Renal pelvis (tissue), 1 donor: ENCODE measurements at regions not wholly inside any gene's neighbourhood (a gene's known extent, or its start where the extent isn't known, plus 50 kb on each side); places are given as distances from the start of the nearest gene placed in this dataset.
"Not testable (repeated sequence)": the region's sequence is repeated elsewhere in the genome, so short reads cannot be mapped to it uniquely, and the experiment has no call there.

Experiments used
- DNase-seq: peaks from one replicate; pipeline ENCODE4 v3.0.0-alpha.2; 2013

- no peak for DNase-seq
Measured at GRCh38 chr5:74500110-74500917, 140.2 kb downstream of the ENC1 start.

DNA sequence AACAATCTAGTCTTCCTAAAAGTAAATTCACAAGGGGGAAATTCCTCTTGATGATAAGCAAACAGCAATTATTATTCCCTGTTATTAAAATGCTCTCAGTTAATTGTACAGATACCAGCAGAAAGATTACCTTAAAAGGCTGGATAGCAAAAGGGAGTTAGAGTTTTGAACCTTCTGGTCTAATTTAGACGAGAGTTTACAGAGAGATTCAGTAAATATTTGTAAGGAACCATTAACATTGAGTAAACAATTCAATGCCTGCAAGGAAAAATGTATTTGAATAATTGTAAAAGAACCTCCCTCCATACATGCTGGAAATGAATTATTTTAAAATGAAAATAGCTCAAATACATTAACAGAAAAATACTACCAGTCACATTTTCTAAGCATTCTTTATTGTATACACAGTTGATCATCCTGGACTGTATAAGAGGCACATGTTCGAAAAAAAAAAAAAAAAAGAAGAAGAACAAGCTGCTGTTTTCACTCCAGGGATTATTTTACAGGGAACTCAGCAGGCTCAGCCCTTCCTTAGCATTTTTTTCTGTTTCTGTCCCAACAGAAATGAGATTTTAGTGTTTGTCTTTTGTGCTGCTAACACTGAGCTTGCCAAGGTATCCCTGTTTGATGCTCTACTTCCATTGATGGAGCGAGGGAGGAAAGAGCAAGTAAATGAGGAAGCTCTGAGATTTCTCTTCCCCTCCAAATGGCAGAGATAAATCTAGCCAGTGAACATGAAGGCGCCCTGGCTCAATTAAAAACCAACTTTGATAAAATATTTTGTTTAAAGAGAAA lies 141.1 kb downstream of the ENC1 start:
- DNase-seq: no peak

DNA sequence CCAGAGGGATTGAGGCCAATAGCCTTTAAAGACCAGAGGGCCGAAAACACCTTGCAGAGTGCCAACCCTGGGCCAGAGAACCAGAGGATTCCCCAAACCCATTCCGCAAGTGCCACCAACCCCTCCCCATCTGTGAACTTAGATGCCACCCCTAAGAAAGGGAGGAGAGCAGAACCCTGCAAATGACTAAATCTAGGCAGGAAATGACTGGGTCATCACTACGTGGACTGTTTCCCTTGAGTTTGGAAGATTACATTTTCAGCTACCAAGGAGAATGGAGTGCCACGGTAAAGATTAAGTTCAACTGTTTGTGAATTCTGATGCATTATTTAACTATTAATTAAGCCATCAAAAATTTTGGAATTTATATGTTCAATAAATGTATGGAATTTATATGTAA lies 142.8 kb downstream of the ENC1 start:
- no peak for DNase-seq

- no peak for DNase-seq
Measured at GRCh38 chr5:74493411-74493810, 147.1 kb downstream of the ENC1 start.

DNA sequence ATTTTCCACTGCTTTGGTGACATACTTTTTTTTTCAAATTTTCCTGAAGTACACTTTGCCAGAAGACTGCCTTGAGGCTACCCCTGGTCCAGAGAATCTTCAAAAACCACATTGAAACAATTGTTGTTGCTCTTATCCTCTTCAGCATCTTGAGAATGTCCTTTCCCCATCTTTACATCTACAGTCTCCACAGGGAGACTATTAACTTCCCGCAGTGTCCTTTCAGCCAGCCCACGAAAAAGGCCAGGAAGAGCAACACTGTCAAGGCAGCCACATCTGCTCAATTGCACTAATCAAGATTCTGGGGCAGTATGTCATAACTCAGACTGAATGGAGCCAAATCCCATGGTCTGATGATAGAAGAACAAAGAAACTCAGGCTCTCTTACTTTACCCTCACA lies 148.3 kb downstream of the ENC1 start:
- no peak for DNase-seq

DNA sequence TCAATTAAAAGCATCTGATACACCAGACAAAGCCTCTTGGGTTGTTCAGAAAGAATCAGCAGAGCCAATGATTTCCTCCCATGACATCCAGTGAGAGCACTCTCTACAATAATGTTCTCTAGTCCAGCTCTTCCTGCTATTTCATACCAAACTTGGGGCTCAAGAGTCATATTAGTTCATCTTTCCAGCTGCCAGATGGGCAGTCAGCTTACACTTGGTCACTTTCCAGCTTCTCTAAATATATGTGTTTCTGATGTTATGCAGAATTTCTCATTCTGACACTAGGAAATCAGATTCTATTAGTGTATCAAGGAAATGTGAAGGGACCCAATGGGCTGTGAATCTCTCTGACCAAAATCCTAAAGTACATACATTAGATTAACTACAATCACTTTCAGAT lies 148.9 kb downstream of the ENC1 start:
- no peak for DNase-seq

- DNase-seq: no peak
Measured at GRCh38 chr5:74490814-74491213, 149.7 kb downstream of the ENC1 start.

DNA sequence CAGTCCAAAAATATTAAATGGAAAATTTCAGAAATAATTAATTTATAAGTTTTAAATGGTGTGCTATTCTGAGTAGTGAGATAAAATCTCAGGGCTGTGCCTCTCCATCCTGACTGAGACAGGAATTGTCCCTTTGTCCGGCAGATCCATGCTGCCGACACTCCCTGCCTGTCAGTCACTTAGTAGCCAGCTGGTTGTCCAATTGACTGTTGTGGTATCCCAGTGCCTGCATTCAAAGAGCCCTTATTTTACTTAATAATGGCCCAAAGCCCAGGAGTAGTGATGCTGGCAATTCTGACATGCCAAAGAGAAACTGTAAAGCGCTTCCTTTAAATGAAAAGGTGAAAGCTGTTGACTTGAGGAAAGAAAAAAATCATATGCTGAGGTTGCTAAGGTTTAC lies 157.5 kb downstream of the ENC1 start:
- no peak for DNase-seq

DNA sequence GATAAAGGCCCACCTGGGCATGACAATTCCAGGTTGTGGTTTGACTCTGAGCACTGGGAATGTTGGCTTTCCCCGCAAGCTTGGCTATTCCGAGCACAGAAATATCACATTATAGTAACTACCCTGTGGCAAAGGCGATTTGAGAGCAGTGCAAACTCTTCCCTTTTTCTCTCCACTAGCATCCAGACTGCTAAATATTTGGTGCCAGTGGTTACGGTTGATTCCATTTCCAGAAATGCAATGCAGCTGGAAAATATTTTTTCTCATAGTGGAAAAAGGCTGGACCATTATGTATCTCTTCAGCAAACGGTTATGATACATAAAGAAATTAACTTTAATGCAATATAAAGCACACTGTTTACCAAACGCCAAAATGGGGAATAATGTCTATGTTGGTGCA lies 158.0 kb downstream of the ENC1 start:
- no peak for DNase-seq

DNA sequence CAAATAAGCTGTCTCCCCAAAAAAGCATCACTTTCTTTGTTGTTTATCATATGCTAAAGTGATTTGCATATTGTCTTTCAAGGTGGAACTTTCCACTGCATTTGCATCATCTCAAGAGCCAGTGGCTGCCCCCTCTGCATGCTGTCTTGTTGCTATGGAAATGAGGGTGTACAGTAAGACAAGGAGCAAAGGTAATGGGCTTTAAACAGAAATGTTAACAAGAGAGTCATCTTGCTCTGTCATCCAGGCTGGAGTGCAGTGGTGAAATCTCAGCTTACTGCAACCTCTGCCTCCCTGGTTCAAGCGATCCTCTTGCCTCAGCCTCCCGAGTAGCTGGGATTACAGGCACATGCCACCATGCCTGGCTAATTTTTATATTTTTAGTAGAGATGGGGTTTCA lies 159.2 kb downstream of the ENC1 start:
- not testable (repeated sequence) for DNase-seq

- no peak for DNase-seq
Measured at GRCh38 chr5:74480201-74480600, 160.3 kb downstream of the ENC1 start.

- no peak for DNase-seq
Measured at GRCh38 chr5:74478328-74478727, 162.2 kb downstream of the ENC1 start.

DNA sequence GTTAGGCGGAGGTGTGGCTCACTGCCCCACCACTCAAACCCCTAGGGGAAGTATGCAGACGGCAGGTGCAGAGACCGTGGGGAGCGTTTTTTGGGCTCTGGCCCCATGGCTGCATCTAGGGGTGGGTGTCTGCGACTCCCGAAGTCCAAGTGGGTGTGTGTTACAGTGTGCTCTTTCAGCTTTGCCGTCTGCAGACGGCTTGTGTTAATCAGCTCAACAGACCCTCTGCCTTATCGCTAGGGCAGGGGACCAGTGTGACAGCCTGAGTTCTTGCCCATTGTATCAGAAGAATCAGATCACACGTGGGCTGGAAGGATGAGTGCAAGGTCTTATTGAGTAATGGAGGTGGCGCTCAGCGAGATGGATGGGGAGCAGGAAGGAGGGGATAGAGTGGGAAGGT lies 162.8 kb downstream of the ENC1 start:
- no peak for DNase-seq

DNA sequence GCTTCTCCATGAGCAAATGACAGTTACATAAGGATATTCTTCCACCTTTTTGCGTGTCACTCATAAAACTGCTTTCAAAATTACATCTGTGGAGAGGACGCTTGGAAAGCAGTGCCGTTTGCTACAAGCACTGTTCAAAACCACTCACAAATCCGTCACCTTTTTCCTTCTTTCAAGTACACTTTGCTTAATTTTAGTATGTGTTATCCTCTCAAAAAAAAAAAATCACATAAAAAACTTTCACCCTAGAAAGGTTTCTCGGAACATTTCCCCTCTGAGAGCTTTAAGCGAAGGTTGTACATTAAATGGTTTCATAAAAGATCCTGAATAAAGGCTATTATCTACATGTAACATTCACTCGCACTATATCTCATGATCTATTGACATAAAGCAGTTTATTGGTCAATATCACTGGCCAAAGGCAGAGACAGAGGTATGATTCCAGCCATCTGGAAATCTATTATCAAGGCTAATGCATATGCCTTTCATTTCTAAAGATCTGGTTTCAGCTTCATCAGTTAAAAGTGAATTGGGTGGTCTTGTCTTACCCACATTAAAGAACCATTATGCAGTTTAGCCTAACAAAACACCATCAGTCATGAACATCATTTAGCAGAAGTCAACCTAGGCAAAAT lies 163.6 kb downstream of the ENC1 start:
- no peak for DNase-seq

DNA sequence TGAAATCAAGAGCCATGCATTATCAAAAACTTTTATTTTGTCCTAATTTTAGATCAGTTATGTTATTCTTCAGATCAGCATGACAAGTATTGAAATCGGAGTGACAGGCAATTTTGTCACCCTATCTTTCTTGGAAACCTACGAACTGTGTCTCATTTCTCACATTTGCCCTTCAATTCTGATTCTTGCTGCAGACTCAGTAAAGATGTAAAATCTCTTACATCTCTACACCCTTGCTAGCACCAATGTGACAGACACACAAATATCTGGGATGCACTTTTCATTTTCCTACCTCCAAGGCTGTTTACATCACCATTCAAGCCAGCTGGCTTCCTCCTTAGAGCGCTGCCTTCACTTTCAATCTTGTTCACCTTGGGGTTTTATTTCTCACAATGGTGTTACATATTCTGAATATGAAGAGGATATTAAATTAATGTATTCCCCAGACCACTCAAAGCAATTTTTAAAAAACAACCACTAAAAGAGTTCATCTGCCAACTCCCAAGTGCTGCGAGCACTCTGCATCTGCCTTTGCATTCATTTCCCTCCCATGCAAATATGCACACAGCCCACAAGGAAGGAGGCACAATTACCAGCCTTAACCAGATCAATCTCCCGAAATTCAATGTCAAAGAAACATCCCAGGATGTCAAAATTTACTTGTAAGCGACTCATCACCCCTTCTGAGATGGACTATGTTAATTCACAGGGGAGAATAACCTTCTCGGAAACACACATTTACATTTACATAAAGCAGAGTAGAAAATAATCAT lies 164.3 kb downstream of the ENC1 start:
- no peak for DNase-seq

DNA sequence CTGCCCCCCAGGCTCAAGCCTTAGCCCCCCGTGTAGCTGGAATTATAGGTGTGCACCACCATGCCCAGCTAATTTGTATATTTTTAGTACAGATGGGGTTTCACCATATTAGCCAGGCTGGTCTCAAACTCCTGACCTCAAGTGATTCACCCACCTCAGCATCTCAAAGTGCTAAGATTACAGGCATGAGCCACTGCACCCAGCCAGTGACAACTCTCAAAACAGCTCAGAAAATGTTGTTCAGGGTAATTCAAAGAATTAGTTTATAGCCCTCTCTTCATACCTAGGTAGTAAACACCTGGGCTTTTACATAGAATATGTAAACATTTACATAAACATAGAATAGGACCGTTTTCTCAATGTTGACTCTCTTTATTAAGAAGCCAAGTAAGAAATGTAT lies 168.7 kb downstream of the ENC1 start:
- no peak for DNase-seq

GRCh38 chr5:74469234-74469994 lies 171.1 kb downstream of the ENC1 start:
- DNase-seq: no peak

GRCh38 chr5:74468421-74468820 lies 172.1 kb downstream of the ENC1 start:
- DNase-seq: no peak

- no peak for DNase-seq
Measured at GRCh38 chr5:74465724-74466123, 174.8 kb downstream of the ENC1 start.

- DNase-seq: no peak
Measured at GRCh38 chr5:74464512-74465209, 175.9 kb downstream of the ENC1 start.

GRCh38 chr5:74462356-74462755 lies 178.2 kb downstream of the ENC1 start:
- no peak for DNase-seq
